K562 (cell line): ENCODE measurements at regions not wholly inside any gene's neighbourhood (a gene's known extent, or its start where the extent isn't known, plus 50 kb on each side); places are given as distances from the start of the nearest gene placed in this dataset.

Experiments
- ATAC-seq: fragments of 200-7000 bp; cut with Tn5 transposase; 3 replicates; pipeline ENCODE4 v1.9.1; 2020; ENCODE audit warnings: moderate library complexity
- BruUV-seq: library from RNA; stranded (reverse); fragments of 400-500 nt; replicated peaks from 2 replicates; lab custom pipeline; 2021; lab: Mats Ljungman, UMichigan
- CTCF ChIA-PET: fragments of 300-600 bp; formaldehyde crosslinking; extraction: SDS; loops from one replicate; lab custom pipeline; 2021; ENCODE audit warnings: low intra/inter-chr PET ratio; lab: Yijun Ruan, JAX
- POLR2A ChIA-PET: fragments of 300-600, 350-650 bp; sonication (Branson Sonifier 250); formaldehyde crosslinking; extraction: SDS; loops from one replicate; lab custom pipeline; 2021; ENCODE audit warnings: antibody characterized with exemption, inconsistent platforms; lab: Yijun Ruan, JAX
- DNase-seq, 4 experiments: peaks; one replicate each; pipeline versions ENCODE4 v3.0.0 to v3.0.0-alpha.2; 2011 to 2018; ENCODE audit warnings: low spot score in 3 of 4, mixed read lengths in 3 of 4; ENCODE audit errors: extremely low read depth in 1 of 4
- FAIRE-seq: peaks from 2 replicates; lab custom pipeline; 2011; peaks lifted over from hg19 to GRCh38; lab: Jason Lieb, UNC
- H2AFZ ChIP-seq: 2 replicates; pipeline ENCODE4 v1.6.0; 2011; ENCODE audit warnings: low read depth, low read length, control low read depth, inconsistent platforms
- H3K27ac ChIP-seq: fragments of 200-600 bp; 3 replicates; pipeline ENCODE4 v1.8.0; 2011; ENCODE audit warnings: low read depth, mild to moderate bottlenecking, control low read depth, inconsistent platforms, low read length, moderate library complexity, mixed read lengths; ENCODE audit errors: extremely low read depth
- H3K27me3 ChIP-seq, 2 experiments: fragments of 300-600 bp in 1 of 2; 2 replicates in 1 of 2; 3 replicates in 1 of 2; pipeline versions ENCODE4 v1.6.0 to v1.8.0; 2011; ENCODE audit warnings: inconsistent platforms in 2 of 2, low read length in 2 of 2, mild to moderate bottlenecking in 1 of 2, mixed read lengths in 1 of 2, moderate library complexity in 1 of 2; ENCODE audit not compliant: control insufficient read depth in 2 of 2, insufficient read depth in 2 of 2
- H3K36me3 ChIP-seq: fragments of 300-600 bp; 3 replicates; pipeline ENCODE4 v1.8.0; 2011; ENCODE audit warnings: mild to moderate bottlenecking, low read length, inconsistent platforms; ENCODE audit not compliant: control insufficient read depth, insufficient read depth
- H3K4me1 ChIP-seq, 2 experiments: fragments of 200-600 bp in 1 of 2; replicated peaks in 1 of 2; 2 replicates in 1 of 2; 3 replicates in 1 of 2; pipeline versions ENCODE4 v1.5.1 to v1.8.0; 2011; ENCODE audit warnings: inconsistent platforms in 2 of 2, low read length in 2 of 2, mild to moderate bottlenecking in 1 of 2, mixed read lengths in 1 of 2, moderate library complexity in 1 of 2; ENCODE audit not compliant: control insufficient read depth in 2 of 2, insufficient read depth in 2 of 2
- H3K4me2 ChIP-seq: 2 replicates; pipeline ENCODE4 v1.6.1; 2011; ENCODE audit warnings: low read length, control low read depth, inconsistent platforms, mixed read lengths; ENCODE audit not compliant: insufficient read depth
- H3K4me3 ChIP-seq: fragments of 200-600 bp; sonication (generic), shearing (Covaris generic); 2 replicates; pipeline ENCODE4 v1.5.1; 2016; ENCODE audit warnings: control low read depth, inconsistent platforms
- H3K79me2 ChIP-seq: fragments of 200-600 bp; 3 replicates; pipeline ENCODE4 v1.8.0; 2011; ENCODE audit warnings: low read length, inconsistent platforms; ENCODE audit not compliant: control insufficient read depth, insufficient read depth
- H3K9ac ChIP-seq, 2 experiments: 2 replicates each; pipeline versions ENCODE4 v1.6.0 to v1.6.1; 2011; ENCODE audit warnings: low read depth in 2 of 2, low read length in 2 of 2, control low read depth in 1 of 2, inconsistent platforms in 1 of 2, mild to moderate bottlenecking in 1 of 2, mixed read lengths in 1 of 2; ENCODE audit not compliant: insufficient read depth in 1 of 2
- H3K9me1 ChIP-seq: one replicate; pipeline ENCODE4 v1.6.0; 2011; ENCODE audit warnings: inconsistent platforms, mild to moderate bottlenecking, low read length, moderate library complexity; ENCODE audit not compliant: control insufficient read depth, insufficient read depth
- H3K9me3 ChIP-seq: replicated peaks from 2 replicates; pipeline ENCODE4 v1.5.1; 2011; ENCODE audit warnings: low read depth, low read length, inconsistent platforms; ENCODE audit not compliant: control insufficient read depth, insufficient read depth
- H4K20me1 ChIP-seq: replicated peaks from 2 replicates; pipeline ENCODE4 v1.6.1; 2011; ENCODE audit warnings: low read length, inconsistent platforms, mixed read lengths; ENCODE audit not compliant: control insufficient read depth, insufficient read depth
- BDP1 ChIP-seq: IDR thresholded peaks from 3 replicates; pipeline ENCODE4 v1.6.1; 2011; ENCODE audit not compliant: insufficient read length, insufficient read depth
- CTCF ChIP-seq, 3 experiments: IDR thresholded peaks in 2 of 3; conservative IDR thresholded peaks in 1 of 3; 2 replicates each; pipeline ENCODE4 v1.5.1; 2011 to 2012; ENCODE audit warnings: low read length in 3 of 3, mild to moderate bottlenecking in 3 of 3, control low read depth in 2 of 3, improper control_type of control experiment in 1 of 3, inconsistent platforms in 1 of 3, low read depth in 1 of 3, mixed read lengths in 1 of 3, moderate library complexity in 1 of 3; ENCODE audit not compliant: insufficient read depth in 2 of 3
- ESRRB ChIP-seq: fragments of 250-450 bp; sonication (Bioruptor Pico); IDR thresholded peaks from 2 replicates; pipeline ENCODE4 v1.5.0; 2020; ENCODE audit warnings: mild to moderate bottlenecking, moderate library complexity, borderline replicate concordance
- FIP1L1 ChIP-seq: fragments of 200-400 bp; formaldehyde crosslinking; IDR thresholded peaks from 2 replicates; pipeline ENCODE4 v1.6.1; 2018; ENCODE audit warnings: mild to moderate bottlenecking, low read depth, low read length; ENCODE audit not compliant: poor library complexity, severe bottlenecking
- GABPB2 ChIP-seq: fragments of 250-450 bp; sonication (Bioruptor Pico); conservative IDR thresholded peaks from 2 replicates; pipeline ENCODE4 v1.5.1; 2021; ENCODE audit warnings: mild to moderate bottlenecking
- HCFC1 ChIP-seq: IDR thresholded peaks from 2 replicates; pipeline ENCODE4 v1.6.1; 2012; ENCODE audit warnings: low read depth, low read length, improper control_type of control experiment
- MCM5 ChIP-seq: fragments of 450-650 bp; IDR thresholded peaks from 2 replicates; pipeline ENCODE4 v1.6.1; 2016; ENCODE audit warnings: low read depth
- NCOA1 ChIP-seq: fragments of 450-650 bp; IDR thresholded peaks from 2 replicates; pipeline ENCODE4 v1.6.1; 2016; ENCODE audit warnings: low read depth
- NRF1 ChIP-seq, 2 experiments: fragments of 450-650 bp; IDR thresholded peaks in 1 of 2; conservative IDR thresholded peaks in 1 of 2; 2 replicates each; pipeline ENCODE4 v1.6.1; 2014; ENCODE audit warnings: mild to moderate bottlenecking in 2 of 2
- TBL1XR1 ChIP-seq, 2 experiments: IDR thresholded peaks; 2 replicates each; pipeline ENCODE4 v1.6.1; 2012; ENCODE audit warnings: improper control_type of control experiment in 2 of 2, low read length in 2 of 2, mild to moderate bottlenecking in 1 of 2
- THAP7 ChIP-seq: fragments of 250-450 bp; sonication (Bioruptor Pico); IDR thresholded peaks from 2 replicates; pipeline ENCODE4 v1.5.0; 2021
- TRIM25 ChIP-seq: fragments of 450-650 bp; IDR thresholded peaks from 2 replicates; pipeline ENCODE4 v1.7.0; 2016; ENCODE audit warnings: borderline replicate concordance
- ZNF165 ChIP-seq: fragments of 250-450 bp; sonication (Bioruptor Pico); IDR thresholded peaks from 2 replicates; pipeline ENCODE4 v1.4.0; 2020; ENCODE audit warnings: borderline replicate concordance
- WGBS: fragments of 100-300 bp; shearing (Covaris generic); methylation state at CpG from one replicate; pipeline ENCODE4 v1.1.6; 2016; ENCODE audit warnings: low coverage, mixed read lengths; ENCODE audit not compliant: insufficient coverage; ENCODE audit errors: missing lambda C conversion rate; 5-methylcytosine and 5-hydroxymethylcytosine counted together
- in situ Hi-C: fragments of 300-500 bp; cut with MboI; formaldehyde crosslinking; loops from 4 replicates; pipeline ENCODE4 v1.15.0; 2018; ENCODE audit warnings: inconsistent platforms, mixed read lengths
- intact Hi-C: fragments of 100-400 bp; cut with micrococcal nuclease; formaldehyde crosslinking; loops from 2 replicates; pipeline ENCODE4 v1.14.2; 2022
- TF ChIP-seq, protein P1 (sequence below): fragments of 250-450 bp; sonication (Bioruptor Pico); IDR thresholded peaks from 2 replicates; pipeline ENCODE4 v1.8.0; 2022; ENCODE audit warnings: moderate library complexity, mild to moderate bottlenecking, inconsistent platforms
- TF ChIP-seq, protein P2 (sequence below): IDR thresholded peaks from 2 replicates; pipeline ENCODE4 v1.6.1; 2011; ENCODE audit warnings: borderline replicate concordance, low read depth, mild to moderate bottlenecking, moderate library complexity, low read length; ENCODE audit not compliant: insufficient read depth, poor library complexity, severe bottlenecking

DNA sequence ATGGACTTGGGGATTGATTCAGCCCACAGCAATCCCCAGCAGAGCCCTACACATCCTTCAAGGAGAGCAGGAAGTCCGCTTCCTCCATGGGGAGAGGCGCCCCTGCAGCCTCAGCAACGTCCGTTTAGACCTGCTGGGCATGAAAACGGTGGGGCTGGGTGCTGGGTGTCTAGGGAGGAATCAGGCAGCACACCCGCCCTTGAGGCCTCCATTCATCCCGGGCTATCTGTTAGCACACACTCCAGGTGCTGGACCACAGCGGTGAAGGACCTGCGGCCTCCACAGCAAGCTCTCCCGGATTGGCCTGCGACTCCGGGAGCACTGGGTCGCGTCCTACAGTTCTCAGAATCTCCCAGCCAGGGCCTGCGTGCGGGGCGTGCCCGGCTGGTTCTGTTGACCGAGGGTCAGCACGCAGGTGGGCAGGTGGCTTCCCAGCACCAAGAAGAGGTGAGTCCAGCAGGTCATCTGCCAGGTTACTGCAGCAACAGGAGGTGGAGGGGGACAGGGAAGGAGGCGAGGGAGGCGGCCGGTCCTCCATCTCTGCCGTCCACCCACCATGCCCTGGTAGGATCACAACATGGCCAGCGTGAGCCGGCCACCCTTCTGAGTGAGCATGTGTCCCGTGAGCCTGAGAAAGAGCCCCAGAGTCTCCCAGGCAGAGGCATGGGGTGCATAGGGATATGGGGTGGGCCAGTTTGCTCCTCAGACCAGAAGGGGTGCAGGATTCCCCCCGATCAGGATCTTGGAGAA lies 96.6 kb downstream of the RIPK4 start:
- H3K27ac ChIP-seq = no peak overlapping the region
- no peak for FAIRE-seq
- H3K9me3 ChIP-seq = no peaks in the 10 kb centered on the region
- no peak; the same call in 2 of the 3 replicates for ATAC-seq
- H3K4me2 ChIP-seq = no peak overlapping the region
- peaks cover 0 to 11% of the 10 kb centered on the region in 2 experiments; a peak in 2 of 5 replicates for H3K4me1 ChIP-seq
- H3K4me3 ChIP-seq = no peak overlapping the region
- H2AFZ ChIP-seq = no peak overlapping the region
- H3K9ac ChIP-seq = no peak overlapping the region; a peak in 1 of 4 replicates
- under 1% methylated on average over 27 of the region's 28 CpGs for WGBS
- no peak for DNase-seq
- in situ Hi-C loops (no loop called here), intact Hi-C loops (no loop called here)
- ChIA-PET CTCF (no interaction called here), POLR2A (no interaction called here)
- no peaks in the 10 kb centered on the region for H3K9me1 ChIP-seq
- H3K79me2 ChIP-seq = no peaks in the 10 kb centered on the region
- BruUV-seq = no TSS peak
- no peaks in the 10 kb centered on the region; the same call in 1 of the 2 replicates for H4K20me1 ChIP-seq
- H3K27me3 ChIP-seq = peaks cover 19 to 55% of the 10 kb centered on the region in 2 experiments
- no peaks in the 10 kb centered on the region for H3K36me3 ChIP-seq
- TF ChIP-seq MCM5 = no peak
- no peak for TF ChIP-seq NRF1 (conservative IDR thresholded peaks at IDR 0.05 in 1 of 2, IDR thresholded peaks at IDR 0.05 in 1 of 2)
- TF ChIP-seq BDP1 = no peak
- TF ChIP-seq TRIM25 = no peak
- TF ChIP-seq GABPB2 (CRISPR knock-in tag) = no peak
- no peak for TF ChIP-seq FIP1L1
- no peak for TF ChIP-seq TBL1XR1 (IDR thresholded peaks at IDR 0.05; ENCODE audit: low read length in 2 of 2)
- TF ChIP-seq NCOA1 = no peak
- TF ChIP-seq THAP7 = no peak
- TF ChIP-seq ZNF165 (CRISPR knock-in tag) = no peak
- TF ChIP-seq, protein P1, sequence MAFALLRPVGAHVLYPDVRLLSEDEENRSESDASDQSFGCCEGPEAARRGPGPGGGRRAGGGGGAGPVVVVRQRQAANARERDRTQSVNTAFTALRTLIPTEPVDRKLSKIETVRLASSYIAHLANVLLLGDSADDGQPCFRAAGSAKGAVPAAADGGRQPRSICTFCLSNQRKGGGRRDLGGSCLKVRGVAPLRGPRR (CRISPR knock-in tag) = no peak
- TF ChIP-seq HCFC1 = no peak
- TF ChIP-seq ESRRB (CRISPR knock-in tag) = no peak
- TF ChIP-seq CTCF (IDR thresholded peaks at IDR 0.05 in 2 of 3, conservative IDR thresholded peaks at IDR 0.05 in 1 of 3; ENCODE audit: insufficient read depth in 2 of 3, low read depth in 1 of 3, low read length in 3 of 3) = no peak
- TF ChIP-seq, protein P2, sequence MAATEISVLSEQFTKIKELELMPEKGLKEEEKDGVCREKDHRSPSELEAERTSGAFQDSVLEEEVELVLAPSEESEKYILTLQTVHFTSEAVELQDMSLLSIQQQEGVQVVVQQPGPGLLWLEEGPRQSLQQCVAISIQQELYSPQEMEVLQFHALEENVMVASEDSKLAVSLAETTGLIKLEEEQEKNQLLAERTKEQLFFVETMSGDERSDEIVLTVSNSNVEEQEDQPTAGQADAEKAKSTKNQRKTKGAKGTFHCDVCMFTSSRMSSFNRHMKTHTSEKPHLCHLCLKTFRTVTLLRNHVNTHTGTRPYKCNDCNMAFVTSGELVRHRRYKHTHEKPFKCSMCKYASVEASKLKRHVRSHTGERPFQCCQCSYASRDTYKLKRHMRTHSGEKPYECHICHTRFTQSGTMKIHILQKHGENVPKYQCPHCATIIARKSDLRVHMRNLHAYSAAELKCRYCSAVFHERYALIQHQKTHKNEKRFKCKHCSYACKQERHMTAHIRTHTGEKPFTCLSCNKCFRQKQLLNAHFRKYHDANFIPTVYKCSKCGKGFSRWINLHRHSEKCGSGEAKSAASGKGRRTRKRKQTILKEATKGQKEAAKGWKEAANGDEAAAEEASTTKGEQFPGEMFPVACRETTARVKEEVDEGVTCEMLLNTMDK = no peak
